ENCODE measurements at regions not wholly inside any gene's neighbourhood (a gene's known extent, or its start where the extent isn't known, plus 50 kb on each side); places are given as distances from the start of the nearest gene placed in this dataset.

- WGBS, 2 donors, result 72 to 85% methylated on average over 21 of the region's 21 CpGs
Observed at GRCh38 chr3:144175644-144176425, 204.2 kb downstream of the DIPK2A start.

GRCh38 chr3:144177649-144178048 lies 206.0 kb downstream of the DIPK2A start:
- H3K4me1 ChIP-seq, result no peaks in the 10 kb centered on the region
- no peak overlapping the region for H3K4me3 ChIP-seq
- WGBS, 2 donors, result 94 to 100% methylated on average over 2 of the region's 2 CpGs
- intact Hi-C loops (cut with DNase I; ENCODE audit: low total_unique reads), result no loop called here
- H3K36me3 ChIP-seq (ENCODE audit: low read depth, missing control alignments), result no peaks in the 10 kb centered on the region
- no peak for TF ChIP-seq CTCF (IDR thresholded peaks at IDR 0.05)
- no peak for TF ChIP-seq POLR2A (IDR thresholded peaks at IDR 0.05)
- DNase-seq, result no peak
- H3K27me3 ChIP-seq, result no peaks in the 10 kb centered on the region
- no peaks in the 10 kb centered on the region for H3K9me3 ChIP-seq
- no peak overlapping the region for H3K27ac ChIP-seq

More at GRCh38 chr3:144175644-144176425, 204.2 kb downstream of the DIPK2A start:
- Histone ChIP-seq H3K27ac (no peak overlapping the region), H3K4me3 (no peak overlapping the region), H3K36me3 (ENCODE audit: low read depth, missing control alignments) (no peaks in the 10 kb centered on the region), H3K27me3 (no peaks in the 10 kb centered on the region), H3K9me3 (no peaks in the 10 kb centered on the region), H3K4me1 (no peaks in the 10 kb centered on the region)
- DNase-seq, result no peak
- TF ChIP-seq POLR2A (IDR thresholded peaks at IDR 0.05) (no peak), CTCF (IDR thresholded peaks at IDR 0.05) (no peak)
- intact Hi-C loops (cut with DNase I; ENCODE audit: low total_unique reads), result no loop called here

- Histone ChIP-seq H3K4me3 (no peak overlapping the region), H3K9me3 (no peaks in the 10 kb centered on the region), H3K36me3 (ENCODE audit: low read depth, missing control alignments) (no peaks in the 10 kb centered on the region), H3K4me1 (no peaks in the 10 kb centered on the region), H3K27me3 (no peaks in the 10 kb centered on the region), H3K27ac (no peak overlapping the region)
- TF ChIP-seq POLR2A (IDR thresholded peaks at IDR 0.05) (no peak), CTCF (IDR thresholded peaks at IDR 0.05) (no peak)
- intact Hi-C loops (cut with DNase I; ENCODE audit: low total_unique reads), result no loop called here
- WGBS, 2 donors, result 95 to 98% methylated on average over 2 of the region's 2 CpGs
- no peak for DNase-seq
Observed at GRCh38 chr3:144178607-144179006, 207.0 kb downstream of the DIPK2A start.

- Histone ChIP-seq H3K36me3 (ENCODE audit: low read depth, missing control alignments) (no peaks in the 10 kb centered on the region), H3K27ac (no peak overlapping the region), H3K27me3 (no peaks in the 10 kb centered on the region), H3K9me3 (no peaks in the 10 kb centered on the region), H3K4me1 (no peaks in the 10 kb centered on the region), H3K4me3 (no peak overlapping the region)
- TF ChIP-seq CTCF (IDR thresholded peaks at IDR 0.05) (no peak), POLR2A (IDR thresholded peaks at IDR 0.05) (no peak)
- no peak for DNase-seq
- intact Hi-C loops (cut with DNase I; ENCODE audit: low total_unique reads), result no loop called here
- WGBS, 2 donors, result 66 to 68% methylated on average over 2 of the region's 2 CpGs
Observed at GRCh38 chr3:144181062-144181461, 209.4 kb downstream of the DIPK2A start.

- Histone ChIP-seq H3K9me3 (no peaks in the 10 kb centered on the region), H3K36me3 (ENCODE audit: low read depth, missing control alignments) (no peaks in the 10 kb centered on the region), H3K27me3 (no peaks in the 10 kb centered on the region), H3K4me1 (no peaks in the 10 kb centered on the region), H3K27ac (no peak overlapping the region), H3K4me3 (no peak overlapping the region)
- TF ChIP-seq POLR2A (IDR thresholded peaks at IDR 0.05), result no peak
- no peak for TF ChIP-seq CTCF (IDR thresholded peaks at IDR 0.05)
- DNase-seq, result no peak
- intact Hi-C loops (cut with DNase I; ENCODE audit: low total_unique reads), result no loop called here
- 91 to 93% methylated on average over 1 of the region's 1 CpG for WGBS, 2 donors
Observed at GRCh38 chr3:144182501-144182900, 210.9 kb downstream of the DIPK2A start.
